Heart right ventricle (tissue), 16 donors: ENCODE measurements at regions not wholly inside any gene's neighbourhood (a gene's known extent, or its start where the extent isn't known, plus 50 kb on each side); places are given as distances from the start of the nearest gene placed in this dataset.

ENCODE experiments used
- ATAC-seq, 8 donors: fragments of 200-7000 bp; cut with Tn5 transposase; one replicate each; pipeline ENCODE4 v1.9.1; 2020; ENCODE audit warnings: mild to moderate bottlenecking in 8 of 8, moderate library complexity in 8 of 8, moderate number of reproducible peaks in 1 of 8
- DNase-seq, 2 donors: peaks; one replicate each; pipeline ENCODE4 v3.0.0-alpha.2; 2020
- H3K27ac ChIP-seq, 10 donors: fragments of 200-600 bp; sonication (generic) in 2 of 10; one replicate each; pipeline versions ENCODE4 v1.5.0 to v1.8.0; 2020 to 2022; ENCODE audit warnings: mild to moderate bottlenecking in 3 of 10
- H3K27me3 ChIP-seq, 7 donors: fragments of 200-600 bp; one replicate each; pipeline ENCODE4 v1.8.0; 2021 to 2022; ENCODE audit warnings: mild to moderate bottlenecking in 2 of 7
- H3K36me3 ChIP-seq, 9 donors: fragments of 200-600 bp; sonication (generic) in 1 of 9; one replicate each; pipeline versions ENCODE4 v1.5.0 to v1.8.0; 2020 to 2022; ENCODE audit warnings: mild to moderate bottlenecking in 2 of 9
- H3K4me1 ChIP-seq, 9 donors: fragments of 200-600 bp; sonication (generic) in 1 of 9; one replicate each; pipeline versions ENCODE4 v1.5.0 to v1.8.0; 2020 to 2022; ENCODE audit warnings: mild to moderate bottlenecking in 4 of 9
- H3K4me3 ChIP-seq, 10 donors: fragments of 200-600 bp; sonication (generic) in 2 of 10; one replicate each; pipeline versions ENCODE4 v1.5.0 to v1.8.0; 2020 to 2022; ENCODE audit warnings: mild to moderate bottlenecking in 7 of 10, moderate library complexity in 2 of 10
- H3K9me3 ChIP-seq, 11 donors: fragments of 200-600 bp in 10 of 11; sonication (generic) in 2 of 11; one replicate each; pipeline versions ENCODE4 v1.5.0 to v1.8.0; 2013 to 2022; ENCODE audit warnings: mild to moderate bottlenecking in 2 of 11, control low read depth in 1 of 11, moderate library complexity in 1 of 11
- CTCF ChIP-seq, 9 donors: fragments of 200-600 bp; sonication (generic) in 2 of 9; IDR thresholded peaks; one replicate each; pipeline versions ENCODE4 v1.5.0 to v1.8.0; 2021 to 2022; ENCODE audit warnings: antibody characterized with exemption in 9 of 9, mild to moderate bottlenecking in 5 of 9, moderate library complexity in 1 of 9
- WGBS, 2 donors: extraction: QIAGEN DNeasy Blood & Tissue Kit; methylation state at CpG; one replicate each; pipeline ENCODE4 v1.1.7; 2013; ENCODE audit warnings: inconsistent platforms in 1 of 2; 5-methylcytosine and 5-hydroxymethylcytosine counted together
- intact Hi-C, 10 donors: fragments of 100-400 bp; cut with DNase I; formaldehyde crosslinking; loops; one replicate each; pipeline versions ENCODE4 v1.11.1 to v1.14.2; 2022
- donor health status: Arrhythmogenic right ventricular cardiomyopathy.
- donor health status: ischemic (EF 13 %, LVEDD 7.1; RV severe dilation, severe dysfunction).
- donor health status: healthy with polysubstance abuse.
- donor health status: DM: no; HTN: yes; CAD: no.
- donor health status: DM: no; HTN: no; CAD: no.
- donor health status: ischemic (EF 25% LVEDD 6.9; RV normal size, moderate dysfunction).
- donor health status: ischemic (EF 25% LVEDD 5.7; RV mildly dilated, moderate dysfunction).
- donor health status: healthy.
- donor health status: DM: yes; HTN: yes; CAD: no.
- donor health status: Ischemic cardiomyopathy.
- donor health status: ischemic (EF 35%, LVEDD 5.7; RV mildly dilated, moderate dysfunction).
- donor health status: nonischemic (EF 11% LVEDD 7.7; RV severe dilation, severe dysfunction).
- donor health status: DM: yes; HTN: yes; CAD: no.
- donor health status: PGD.
- donor health status: ischemic (EF 29% LVEDD 5.4; RV normal size, mild dysfunction).
- donor health status: nonischemic (EF 23%, LVEDD 6.1; RV moderate dilation, normal function).

- peaks cover 0 to 6% (median 0%) of the 10 kb centered on the region in 11 donors for H3K9me3 ChIP-seq
- H3K27me3 ChIP-seq, result no peaks in the 10 kb centered on the region
- no peak for DNase-seq
- no peaks in the 10 kb centered on the region for H3K4me1 ChIP-seq
- no peak for TF ChIP-seq CTCF (IDR thresholded peaks at IDR 0.05)
- ATAC-seq, result no peak
- intact Hi-C loops, result loop anchor here in 1 of 10 donors (10.0 kb wide), 1 partner anchor 46 kb away; no protein-coding TSS in a partner anchor
- WGBS, 2 donors, result 84 to 89% methylated on average over 2 of the region's 2 CpGs
- H3K36me3 ChIP-seq, result no peaks in the 10 kb centered on the region
- H3K27ac ChIP-seq, result no peak overlapping the region
- no peak overlapping the region for H3K4me3 ChIP-seq
These were observed 492.0 kb upstream of the KIF2B start for GRCh38 chr17:53330756-53331155.

GRCh38 chr17:53321651-53322050, 501.1 kb upstream of the KIF2B start:
- Histone ChIP-seq H3K4me1 (no peaks in the 10 kb centered on the region), H3K27me3 (no peaks in the 10 kb centered on the region), H3K36me3 (no peaks in the 10 kb centered on the region), H3K9me3 (peaks cover 0 to 12% (median 3%) of the 10 kb centered on the region in 11 donors), H3K4me3 (no peak overlapping the region), H3K27ac (no peak overlapping the region)
- no peak for ATAC-seq
- 55 to 74% methylated on average over 2 of the region's 2 CpGs for WGBS, 2 donors
- no peak for TF ChIP-seq CTCF (IDR thresholded peaks at IDR 0.05)
- intact Hi-C loops, result no loop called here
- DNase-seq, result no peak

GRCh38 chr17:53319947-53320346, 502.8 kb upstream of the KIF2B start:
- no peak overlapping the region for H3K4me3 ChIP-seq
- no peak overlapping the region for H3K27ac ChIP-seq
- no peak for DNase-seq
- no peaks in the 10 kb centered on the region for H3K4me1 ChIP-seq
- TF ChIP-seq CTCF (IDR thresholded peaks at IDR 0.05), result no peak
- peaks cover 0 to 16% (median 3%) of the 10 kb centered on the region in 11 donors for H3K9me3 ChIP-seq
- no peaks in the 10 kb centered on the region for H3K36me3 ChIP-seq
- no peaks in the 10 kb centered on the region for H3K27me3 ChIP-seq
- no peak for ATAC-seq
- intact Hi-C loops, result no loop called here
- WGBS, 2 donors, result 88 to 91% methylated on average over 3 of the region's 3 CpGs

- 80 to 85% methylated on average over 1 of the region's 1 CpG for WGBS, 2 donors
- H3K4me3 ChIP-seq, result no peak overlapping the region
- DNase-seq (no peak), ATAC-seq (no peak)
- no peaks in the 10 kb centered on the region for H3K36me3 ChIP-seq
- intact Hi-C loops, result no loop called here
- TF ChIP-seq CTCF (IDR thresholded peaks at IDR 0.05), result no peak
- H3K9me3 ChIP-seq, result peaks cover 0 to 16% (median 3%) of the 10 kb centered on the region in 11 donors
- H3K27me3 ChIP-seq, result no peaks in the 10 kb centered on the region
- no peak overlapping the region for H3K27ac ChIP-seq
- no peaks in the 10 kb centered on the region for H3K4me1 ChIP-seq
These were observed 505.7 kb upstream of the KIF2B start for GRCh38 chr17:53316988-53317387.
